Nephron progenitor cell (in vitro differentiated cells): ENCODE measurements at regions not wholly inside any gene's neighbourhood (a gene's known extent, or its start where the extent isn't known, plus 50 kb on each side); places are given as distances from the start of the nearest gene placed in this dataset.

Experiments
- DNase-seq: peaks from one replicate; pipeline ENCODE4 v3.0.0; 2021
- H3K27ac Mint-ChIP-seq: 2 replicates; pipeline ENCODE4 v1.8.0; 2021; ENCODE audit warnings: mild to moderate bottlenecking, moderate library complexity, mixed read lengths
- H3K27me3 Mint-ChIP-seq: 2 replicates; pipeline ENCODE4 v1.8.0; 2021; ENCODE audit warnings: mild to moderate bottlenecking, low read depth, mixed read lengths; ENCODE audit not compliant: poor library complexity
- H3K36me3 Mint-ChIP-seq: 2 replicates; pipeline ENCODE4 v1.8.0; 2021; ENCODE audit warnings: low read depth, mixed read lengths
- H3K4me1 Mint-ChIP-seq: 2 replicates; pipeline ENCODE4 v1.8.0; 2021; ENCODE audit warnings: mixed read lengths
- H3K4me3 Mint-ChIP-seq: 2 replicates; pipeline ENCODE4 v1.8.0; 2021; ENCODE audit warnings: mild to moderate bottlenecking, moderate library complexity, mixed read lengths
- H3K9me3 Mint-ChIP-seq: 2 replicates; pipeline ENCODE4 v1.8.0; 2021; ENCODE audit warnings: mild to moderate bottlenecking, moderate library complexity, mixed read lengths
- TF ChIP-seq, protein P1 (sequence below): fragments of 200-600 bp; sonication (generic); IDR thresholded peaks from 2 replicates; pipeline ENCODE4 v1.5.0; 2021; ENCODE audit warnings: antibody characterized with exemption

DNA sequence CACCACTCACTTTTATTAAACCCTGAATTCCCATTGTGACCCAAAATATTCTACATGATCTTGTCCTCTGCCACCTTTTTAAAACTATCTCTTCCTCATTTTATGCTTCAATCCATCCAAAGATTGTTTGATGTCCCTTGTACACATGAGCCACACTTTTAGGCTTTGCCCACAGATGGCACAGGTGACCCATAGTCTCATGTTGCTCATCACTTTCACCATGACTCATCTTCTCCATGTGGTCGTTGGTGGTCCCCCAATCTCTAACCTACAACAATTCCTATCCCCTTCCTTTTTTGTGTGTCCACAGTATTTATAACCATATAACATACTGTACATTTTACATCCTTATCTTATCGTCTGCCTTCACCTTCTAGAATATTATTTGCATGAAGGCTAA is 271.5 kb upstream of the ZWINT start:
- no peaks in the 10 kb centered on the region for H3K4me1 Mint-ChIP-seq
- H3K27me3 Mint-ChIP-seq: no peaks in the 10 kb centered on the region
- H3K4me3 Mint-ChIP-seq: no peak overlapping the region
- H3K9me3 Mint-ChIP-seq: peaks cover 10% of the 10 kb centered on the region
- TF ChIP-seq, protein P1, sequence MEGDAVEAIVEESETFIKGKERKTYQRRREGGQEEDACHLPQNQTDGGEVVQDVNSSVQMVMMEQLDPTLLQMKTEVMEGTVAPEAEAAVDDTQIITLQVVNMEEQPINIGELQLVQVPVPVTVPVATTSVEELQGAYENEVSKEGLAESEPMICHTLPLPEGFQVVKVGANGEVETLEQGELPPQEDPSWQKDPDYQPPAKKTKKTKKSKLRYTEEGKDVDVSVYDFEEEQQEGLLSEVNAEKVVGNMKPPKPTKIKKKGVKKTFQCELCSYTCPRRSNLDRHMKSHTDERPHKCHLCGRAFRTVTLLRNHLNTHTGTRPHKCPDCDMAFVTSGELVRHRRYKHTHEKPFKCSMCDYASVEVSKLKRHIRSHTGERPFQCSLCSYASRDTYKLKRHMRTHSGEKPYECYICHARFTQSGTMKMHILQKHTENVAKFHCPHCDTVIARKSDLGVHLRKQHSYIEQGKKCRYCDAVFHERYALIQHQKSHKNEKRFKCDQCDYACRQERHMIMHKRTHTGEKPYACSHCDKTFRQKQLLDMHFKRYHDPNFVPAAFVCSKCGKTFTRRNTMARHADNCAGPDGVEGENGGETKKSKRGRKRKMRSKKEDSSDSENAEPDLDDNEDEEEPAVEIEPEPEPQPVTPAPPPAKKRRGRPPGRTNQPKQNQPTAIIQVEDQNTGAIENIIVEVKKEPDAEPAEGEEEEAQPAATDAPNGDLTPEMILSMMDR: no peak
- no peak for DNase-seq
- no peaks in the 10 kb centered on the region for H3K36me3 Mint-ChIP-seq
- no peak overlapping the region for H3K27ac Mint-ChIP-seq

DNA sequence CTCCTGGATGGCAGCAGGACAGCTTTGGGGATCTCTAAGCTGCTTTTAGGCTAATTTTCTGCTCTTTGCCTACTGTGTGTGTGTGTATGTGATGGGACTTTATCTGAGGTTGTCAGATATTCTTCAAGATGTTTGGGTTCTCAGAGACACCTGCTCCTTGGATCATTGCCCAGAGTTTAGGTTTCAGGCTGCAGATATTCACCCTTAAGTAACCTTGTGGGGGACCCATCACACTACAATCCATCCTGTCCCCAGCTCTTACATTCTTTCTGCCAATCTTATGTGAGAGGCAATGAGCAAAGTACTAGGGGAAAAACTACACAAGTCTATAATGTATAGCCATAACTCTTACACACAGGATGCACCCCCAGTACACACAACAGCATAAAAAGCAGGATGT is 263.0 kb upstream of the ZWINT start:
- no peaks in the 10 kb centered on the region for H3K9me3 Mint-ChIP-seq
- no peak for DNase-seq
- TF ChIP-seq, protein P1: no peak
- H3K36me3 Mint-ChIP-seq: no peaks in the 10 kb centered on the region
- no peak overlapping the region for H3K4me3 Mint-ChIP-seq
- no peaks in the 10 kb centered on the region for H3K4me1 Mint-ChIP-seq
- no peaks in the 10 kb centered on the region for H3K27me3 Mint-ChIP-seq
- H3K27ac Mint-ChIP-seq: no peak overlapping the region

DNA sequence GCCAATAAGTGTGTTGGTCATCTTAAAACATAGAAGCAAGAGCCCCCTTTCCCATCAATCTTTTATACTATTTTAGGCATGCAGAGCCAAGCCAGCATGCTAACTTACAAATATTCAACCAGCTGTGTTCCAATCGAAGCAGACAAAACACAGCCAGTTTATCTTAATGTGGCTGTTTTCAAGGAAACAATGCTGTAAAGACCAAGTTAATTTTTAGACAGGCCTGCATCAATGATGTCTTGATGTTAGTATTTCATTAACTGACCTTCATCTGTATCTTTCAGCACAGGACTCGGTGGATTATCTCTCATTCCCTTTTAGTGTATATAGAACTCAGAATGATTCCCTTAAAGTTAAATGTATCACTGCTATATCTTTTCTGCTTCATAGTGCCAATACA is 262.0 kb upstream of the ZWINT start:
- no peaks in the 10 kb centered on the region for H3K36me3 Mint-ChIP-seq
- no peaks in the 10 kb centered on the region for H3K27me3 Mint-ChIP-seq
- DNase-seq: no peak
- no peak overlapping the region for H3K27ac Mint-ChIP-seq
- H3K4me1 Mint-ChIP-seq: no peaks in the 10 kb centered on the region
- TF ChIP-seq, protein P1: no peak
- H3K9me3 Mint-ChIP-seq: no peaks in the 10 kb centered on the region
- no peak overlapping the region for H3K4me3 Mint-ChIP-seq

DNA sequence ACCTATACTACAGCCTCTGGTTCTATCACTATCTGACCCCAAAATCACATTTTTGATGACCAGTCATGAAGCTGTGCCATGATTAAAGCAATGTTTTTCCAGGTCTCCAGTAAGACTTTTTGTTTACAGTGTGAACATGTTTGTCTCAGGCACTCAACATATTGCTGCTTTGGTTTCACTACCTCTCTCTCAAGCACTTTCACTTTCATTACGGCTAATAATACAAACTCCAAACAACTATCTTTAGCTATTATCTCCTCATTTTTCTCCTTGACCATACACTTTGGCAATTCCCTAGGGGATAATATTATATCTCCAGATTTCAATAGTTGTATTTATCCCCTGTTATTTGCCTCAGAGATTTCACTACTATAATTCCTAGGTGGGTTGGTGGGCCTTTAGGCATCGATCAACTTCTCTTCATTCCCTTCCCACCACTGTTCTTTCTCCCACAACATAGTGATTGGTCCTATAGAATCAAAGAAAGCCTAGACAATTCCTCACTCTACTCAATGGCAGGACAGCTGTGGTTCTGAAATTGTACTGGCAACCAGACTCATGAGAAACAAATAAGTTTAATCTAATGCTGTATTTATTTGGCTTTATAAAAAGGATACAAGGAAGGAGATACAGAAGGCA is 261.4 kb upstream of the ZWINT start:
- H3K4me3 Mint-ChIP-seq: no peak overlapping the region
- H3K9me3 Mint-ChIP-seq: no peaks in the 10 kb centered on the region
- TF ChIP-seq, protein P1: no peak
- DNase-seq: no peak
- no peaks in the 10 kb centered on the region for H3K36me3 Mint-ChIP-seq
- no peaks in the 10 kb centered on the region for H3K27me3 Mint-ChIP-seq
- no peaks in the 10 kb centered on the region for H3K4me1 Mint-ChIP-seq
- H3K27ac Mint-ChIP-seq: no peak overlapping the region

DNA sequence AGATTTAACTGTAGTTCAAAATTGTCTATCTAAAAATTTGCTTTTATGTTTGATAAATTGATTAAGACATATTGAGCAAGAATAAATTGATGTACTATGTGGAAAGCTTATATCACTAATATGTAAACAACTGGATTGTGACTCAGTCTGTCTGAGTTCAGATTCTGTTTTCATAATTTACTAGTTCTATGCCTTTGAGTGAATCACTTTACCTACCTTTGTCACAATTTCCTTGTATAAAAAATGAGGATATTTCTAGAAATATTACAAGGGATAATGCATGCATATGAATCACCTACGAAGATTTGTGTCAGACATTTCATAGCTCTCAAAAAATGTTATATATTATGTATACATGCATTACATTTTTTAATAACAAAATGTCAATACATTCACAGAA is 245.1 kb upstream of the ZWINT start:
- Mint-ChIP-seq H3K36me3 (no peaks in the 10 kb centered on the region), H3K4me1 (peaks cover 11% of the 10 kb centered on the region), H3K9me3 (no peaks in the 10 kb centered on the region), H3K27me3 (no peaks in the 10 kb centered on the region), H3K4me3 (no peak overlapping the region), H3K27ac (no peak overlapping the region)
- TF ChIP-seq, protein P1: no peak
- DNase-seq: no peak

DNA sequence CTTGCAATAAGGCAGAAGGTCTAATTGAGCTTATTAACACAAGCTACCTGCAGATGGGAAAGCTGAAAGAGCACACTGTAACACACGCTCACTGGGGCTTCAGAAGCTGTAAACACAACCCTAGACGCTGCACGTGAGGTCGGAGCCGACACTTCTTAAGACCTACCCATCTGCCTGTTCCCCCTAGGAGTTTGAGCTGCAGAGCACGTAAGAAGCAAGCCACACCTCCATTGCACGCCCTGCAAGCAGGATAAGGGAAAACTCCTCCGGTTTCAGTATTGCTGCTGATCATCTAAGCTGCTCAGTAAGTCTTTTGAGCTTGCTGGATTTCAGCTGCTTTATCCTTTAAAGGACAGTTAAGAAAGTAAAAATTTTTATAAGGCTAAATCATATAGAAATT is 244.0 kb upstream of the ZWINT start:
- Mint-ChIP-seq H3K4me3 (peak overlapping the region; percentile 7), H3K27me3 (no peaks in the 10 kb centered on the region), H3K4me1 (peaks cover 11% of the 10 kb centered on the region), H3K9me3 (no peaks in the 10 kb centered on the region), H3K27ac (peak overlapping the region; percentile 36), H3K36me3 (no peaks in the 10 kb centered on the region)
- peak; percentile 29 for DNase-seq
- TF ChIP-seq, protein P1: no peak
